NOMO-1 treated with DMSO at 0.1 percent for 48 hours (cell line): ENCODE measurements at regions not wholly inside any gene's neighbourhood (a gene's known extent, or its start where the extent isn't known, plus 50 kb on each side); places are given as distances from the start of the nearest gene placed in this dataset.
"Not testable (repeated sequence)": the region's sequence is repeated elsewhere in the genome, so short reads cannot be mapped to it uniquely, and the experiment has no call there.

ENCODE experiments used
- DNase-seq: peaks from one replicate; lab custom pipeline; 2025; ENCODE audit not compliant: unreplicated experiment; lab: John Stamatoyannopoulos, UW

DNA sequence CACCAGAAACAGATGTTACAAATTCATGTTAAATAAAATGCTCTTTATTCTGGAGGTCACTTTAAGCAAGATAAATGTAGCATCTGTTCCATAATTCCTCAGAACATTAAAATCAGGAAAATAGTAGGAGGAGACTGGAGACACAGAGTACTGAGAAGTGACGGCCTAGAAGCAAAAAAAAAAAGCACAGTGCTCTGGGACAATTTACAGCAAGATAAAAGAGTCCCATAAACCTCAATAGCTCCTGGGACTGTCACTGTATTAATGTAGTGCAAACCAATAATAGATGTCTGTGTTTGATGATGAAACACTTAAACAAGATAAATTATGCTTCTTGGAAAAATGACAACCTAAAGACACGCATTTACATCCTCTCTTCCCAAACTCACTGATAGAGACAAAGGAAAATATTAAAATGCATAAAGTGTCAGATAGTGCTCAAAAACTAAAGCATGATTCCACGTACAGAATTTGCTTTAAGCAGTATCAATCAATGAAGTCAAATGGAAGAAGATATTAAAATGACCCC is 338.8 kb upstream of the REG3G start:
- DNase-seq: no peak

GRCh38 chr2:78699696-78700095 is 325.8 kb upstream of the REG3G start:
- DNase-seq: no peak

DNA sequence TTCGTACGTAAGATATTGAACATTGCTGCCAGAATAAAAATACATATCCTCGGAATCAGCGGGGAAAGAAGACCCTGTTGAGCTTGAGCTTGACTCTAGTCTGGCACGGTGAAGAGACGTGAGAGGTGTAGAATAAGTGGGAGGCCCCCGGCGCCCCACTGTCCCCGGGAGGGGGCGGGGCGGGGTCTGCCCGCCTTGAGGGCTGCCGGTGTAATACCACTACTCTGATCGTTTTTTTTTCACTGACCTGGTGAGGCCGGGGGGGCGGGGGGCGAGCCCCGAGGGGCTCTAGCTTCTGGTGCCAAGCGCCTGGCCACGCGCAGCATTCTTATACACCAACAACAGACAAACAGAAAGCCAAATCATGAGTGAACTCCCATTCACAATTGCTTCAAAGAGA is 324.0 kb upstream of the REG3G start:
- no peak for DNase-seq

DNA sequence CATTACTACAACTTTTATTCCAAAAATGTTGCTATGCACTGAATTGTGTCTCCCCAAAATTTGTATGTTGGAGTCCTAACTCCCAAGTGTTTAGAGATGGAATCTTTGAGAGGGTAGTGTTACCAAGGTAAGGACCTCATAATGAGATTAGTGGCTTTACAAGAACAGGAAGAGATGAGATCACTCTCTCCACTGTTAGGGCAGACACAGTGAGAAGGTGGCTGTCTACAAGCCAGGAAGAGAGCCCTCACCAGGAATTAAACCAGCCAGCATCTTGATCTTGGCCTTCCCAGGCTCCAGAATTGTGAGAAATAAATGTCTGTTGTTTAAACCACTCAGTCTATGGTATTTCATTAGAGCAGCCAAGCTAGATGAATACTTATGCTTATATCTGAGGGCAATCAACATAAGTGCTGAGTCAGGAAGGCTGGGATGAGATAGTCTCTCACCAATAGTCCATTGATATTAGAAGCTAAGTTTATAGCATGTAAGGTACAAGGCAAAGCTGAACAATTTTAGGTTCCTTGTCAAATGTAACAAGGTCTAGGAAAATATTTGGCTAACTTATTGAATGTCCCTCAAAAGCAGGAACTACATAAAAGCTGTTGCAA is 317.6 kb upstream of the REG3G start:
- DNase-seq: peak; percentile 75

DNA sequence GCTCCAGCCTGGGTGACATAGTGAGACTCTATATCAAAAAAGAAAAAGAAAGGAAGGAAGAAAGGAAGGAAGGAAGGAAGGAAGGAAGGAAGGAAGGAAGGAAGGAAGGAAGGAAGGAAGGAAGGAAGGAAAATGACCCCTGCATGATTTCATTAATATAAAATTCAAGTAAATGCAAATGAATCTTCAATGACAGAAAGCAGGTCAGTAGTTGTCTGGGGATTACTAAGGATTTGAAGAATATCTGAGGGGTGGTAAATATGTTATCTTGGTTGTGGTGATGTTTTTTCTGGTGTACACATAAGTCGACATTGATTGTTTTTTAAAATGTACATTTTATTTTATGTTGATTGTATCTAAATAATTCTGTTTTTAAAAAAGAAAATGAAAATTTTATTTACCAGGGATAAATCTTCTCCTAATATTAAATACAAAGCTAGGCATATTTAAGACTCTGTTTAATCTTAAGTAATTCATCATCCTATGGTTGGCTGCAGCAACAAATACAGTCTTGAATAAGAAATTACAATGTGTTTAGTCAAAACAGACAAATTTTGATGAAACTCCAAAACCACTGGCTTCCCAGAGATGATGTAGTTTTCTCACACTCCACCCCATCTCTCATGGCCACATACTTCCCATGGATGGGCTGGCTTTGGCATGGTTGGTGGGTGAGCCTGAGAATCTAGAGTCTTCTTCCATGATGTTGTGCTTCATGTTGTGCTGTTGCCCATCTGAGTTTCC is 314.7 kb upstream of the REG3G start:
- DNase-seq: no peak

GRCh38 chr2:78715293-78715692 is 310.2 kb upstream of the REG3G start:
- no peak for DNase-seq

GRCh38 chr2:78718024-78718423 is 307.5 kb upstream of the REG3G start:
- no peak for DNase-seq

GRCh38 chr2:78718473-78718872 is 307.0 kb upstream of the REG3G start:
- DNase-seq: no peak

DNA sequence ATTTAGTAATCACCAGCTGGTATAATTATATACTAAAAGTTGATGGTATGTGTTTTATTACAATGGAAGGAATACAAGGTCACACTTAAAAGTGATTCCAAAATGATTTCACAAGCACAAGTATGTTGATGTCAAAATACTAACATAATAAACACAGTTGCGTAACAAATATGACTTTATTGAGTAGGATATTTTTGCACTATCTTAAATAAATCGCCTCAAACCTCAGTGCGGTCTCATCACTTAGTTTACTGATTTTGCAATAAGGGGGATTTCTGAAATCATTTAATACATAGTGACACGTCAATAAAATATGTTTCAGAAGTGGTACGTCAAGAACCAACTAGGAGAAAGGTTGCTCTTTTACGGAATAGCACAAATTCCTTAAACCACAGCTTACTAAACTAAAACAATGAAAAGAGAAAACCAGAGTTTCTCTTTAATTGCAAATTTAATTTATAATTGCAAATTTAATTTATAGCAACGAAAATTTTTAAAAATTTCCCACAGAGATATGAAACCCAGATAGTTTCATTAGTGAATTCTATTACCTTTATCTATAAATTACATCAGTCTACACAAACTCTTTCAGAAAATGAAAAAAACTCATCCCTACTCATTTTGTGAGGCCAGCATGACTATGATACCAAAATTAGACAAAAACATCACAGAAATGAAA is 304.0 kb upstream of the REG3G start:
- DNase-seq: no peak

GRCh38 chr2:78734221-78734620 is 291.3 kb upstream of the REG3G start:
- DNase-seq: no peak

- DNase-seq: no peak
These were observed 286.2 kb upstream of the REG3G start for GRCh38 chr2:78739282-78739681.

GRCh38 chr2:78749638-78750037 is 275.9 kb upstream of the REG3G start:
- no peak for DNase-seq

DNA sequence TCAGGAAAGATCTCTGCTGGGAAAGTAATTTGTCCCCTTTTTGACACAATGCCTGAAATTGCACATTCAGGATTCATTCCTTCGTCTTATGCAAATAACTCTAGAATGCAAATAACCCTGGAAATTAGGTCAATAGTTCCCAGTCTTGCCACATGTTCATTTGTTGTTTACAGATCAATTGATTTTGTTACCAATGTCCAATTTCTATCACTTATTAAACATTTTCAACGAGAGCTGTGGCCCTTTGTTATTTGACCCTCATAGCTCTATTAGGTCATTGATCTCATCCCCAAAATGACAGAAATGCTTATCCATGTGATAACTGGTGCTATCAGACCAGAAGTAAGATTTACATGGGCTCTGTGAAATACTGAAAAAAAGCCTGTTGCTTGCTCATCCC is 275.3 kb upstream of the REG3G start:
- DNase-seq: no peak

DNA sequence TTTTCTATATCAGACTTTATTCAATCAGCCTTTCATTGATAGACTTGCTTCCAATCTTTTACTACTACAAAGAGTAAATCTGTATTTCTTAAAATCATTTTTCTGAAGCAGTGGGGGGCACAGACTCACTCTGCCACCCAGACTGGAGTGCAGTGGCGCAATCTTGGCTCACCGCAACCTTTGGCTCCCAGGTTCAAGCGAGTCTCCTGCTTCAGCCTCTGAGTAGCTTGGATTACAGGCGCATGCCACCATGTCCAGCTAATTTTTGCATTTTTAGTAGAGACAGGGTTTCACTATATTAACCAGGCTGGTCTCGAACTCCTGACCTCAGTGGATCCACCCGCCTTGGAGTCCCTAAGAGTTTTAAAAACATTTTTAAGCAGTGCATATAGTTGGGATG is 270.6 kb upstream of the REG3G start:
- DNase-seq: no peak

- DNase-seq: no peak
These were observed 268.3 kb upstream of the REG3G start for GRCh38 chr2:78757191-78757590.

- DNase-seq: no peak
These were observed 267.9 kb upstream of the REG3G start for GRCh38 chr2:78757640-78758039.

DNA sequence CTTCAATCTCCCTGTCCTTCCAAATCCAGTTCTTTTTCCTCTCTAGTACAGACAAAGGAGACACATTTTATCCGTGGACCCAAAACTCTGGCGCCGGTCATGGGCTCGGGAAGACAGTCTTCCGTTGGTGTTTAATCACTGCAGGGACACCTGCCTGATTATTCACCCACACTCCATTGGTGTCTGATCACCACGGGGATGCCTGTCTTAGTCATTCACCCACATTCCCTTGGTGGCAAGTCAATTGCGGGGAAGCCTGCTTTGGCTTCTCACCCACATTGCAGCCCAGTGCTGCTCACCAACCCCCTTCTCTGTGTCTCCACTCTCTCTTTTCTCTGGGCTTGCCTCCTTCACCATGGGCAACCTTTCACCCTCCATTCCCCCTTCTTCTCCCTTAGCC is 266.7 kb upstream of the REG3G start:
- DNase-seq: not testable (repeated sequence)

DNA sequence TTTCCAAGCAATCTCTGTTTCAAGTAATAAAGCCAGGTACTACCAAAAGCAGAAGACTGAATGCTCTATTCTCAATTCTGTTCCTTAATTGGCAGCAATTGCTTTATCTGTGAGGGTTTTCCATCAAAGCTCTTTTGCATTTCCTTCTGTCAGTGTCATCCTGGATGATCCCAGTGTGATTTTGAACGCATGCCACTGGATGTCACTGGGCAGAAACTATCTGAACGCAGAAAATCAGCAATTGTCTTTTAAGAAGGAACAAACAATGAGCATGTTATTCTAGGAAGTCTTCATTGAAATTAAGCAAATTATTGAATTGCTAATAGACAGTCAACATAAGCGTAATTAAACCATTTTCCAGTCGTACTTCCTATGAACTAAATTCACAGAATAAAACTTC is 259.0 kb upstream of the REG3G start:
- no peak for DNase-seq

GRCh38 chr2:78768016-78768415 is 257.5 kb upstream of the REG3G start:
- no peak for DNase-seq

- DNase-seq: no peak
These were observed 250.2 kb upstream of the REG3G start for GRCh38 chr2:78775291-78775690.

DNA sequence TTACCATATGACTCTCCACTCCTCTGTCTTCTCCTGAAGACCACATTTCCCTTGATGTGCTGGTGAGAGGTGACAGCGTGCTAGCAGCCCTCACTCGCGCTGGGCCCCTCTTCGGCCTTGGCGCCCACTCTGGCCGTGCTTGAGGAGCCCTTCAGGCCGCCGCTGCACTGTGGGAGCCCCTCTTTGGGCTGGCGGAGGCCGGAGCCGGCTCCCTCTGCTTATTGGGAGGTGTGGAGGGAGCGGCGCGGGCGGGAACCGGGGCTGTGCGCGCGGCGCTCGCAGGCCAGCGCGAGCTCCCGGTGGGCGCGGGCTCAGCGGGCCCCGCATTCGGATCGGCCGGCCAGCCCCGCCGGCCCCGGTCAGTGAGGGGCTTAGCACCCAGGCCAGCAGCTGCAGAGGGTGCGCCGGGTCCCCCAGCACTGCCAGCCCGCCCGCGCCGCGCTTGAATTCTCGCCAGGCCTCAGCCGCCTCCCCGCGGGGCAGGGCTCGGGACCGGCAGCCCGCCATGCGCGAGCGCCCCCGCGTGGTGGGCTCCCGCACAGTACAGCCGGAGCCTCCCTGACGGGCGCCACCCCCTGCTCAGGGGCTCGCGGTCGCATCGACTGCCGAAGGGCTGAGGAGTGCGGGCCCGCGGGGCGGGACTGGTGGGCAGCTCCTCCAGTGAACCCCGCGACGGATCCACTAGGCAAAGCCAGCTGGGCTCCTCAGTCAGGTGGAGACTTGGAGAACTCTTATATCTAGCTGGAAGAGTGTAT is 246.6 kb upstream of the REG3G start:
- DNase-seq: no peak
